Neural progenitor cell (in vitro differentiated cells): ENCODE measurements at regions not wholly inside any gene's neighbourhood (a gene's known extent, or its start where the extent isn't known, plus 50 kb on each side); places are given as distances from the start of the nearest gene placed in this dataset.

ENCODE experiments used
- CTCF ChIP-seq: fragments of 200-600 bp; sonication (generic); IDR thresholded peaks from 2 replicates; pipeline ENCODE4 v1.5.1; 2017; ENCODE audit warnings: antibody characterized with exemption, mild to moderate bottlenecking
- EZH2 ChIP-seq: fragments of 200-600 bp; sonication (generic); IDR thresholded peaks from 2 replicates; pipeline ENCODE4 v1.6.1; 2017; ENCODE audit warnings: antibody characterized with exemption, mild to moderate bottlenecking, moderate library complexity
- EZH2phosphoT487 ChIP-seq: fragments of 200-600 bp; sonication (generic); IDR thresholded peaks from 2 replicates; pipeline ENCODE4 v1.6.1; 2017; ENCODE audit warnings: antibody characterized with exemption

GRCh38 chr21:19109694-19110093, 706.1 kb upstream of the TMPRSS15 start:
- TF ChIP-seq CTCF (no peak), EZH2phosphoT487 (no peak), EZH2 (no peak)
